ENCODE measurements at regions not wholly inside any gene's neighbourhood (a gene's known extent, or its start where the extent isn't known, plus 50 kb on each side); places are given as distances from the start of the nearest gene placed in this dataset.

GRCh38 chr6:78484198-78485064 is 382.9 kb upstream of the IRAK1BP1 start:
- no peak for DNase-seq (ENCODE audit: low read depth)
- no peak for TF ChIP-seq CTCF (IDR thresholded peaks at IDR 0.05; ENCODE audit: insufficient read depth, low read length)
- H3K4me3 ChIP-seq (ENCODE audit: low read depth, low read length): no peak overlapping the region

- TF ChIP-seq CTCF (IDR thresholded peaks at IDR 0.05; ENCODE audit: insufficient read depth, low read length): no peak
- no peak overlapping the region for H3K4me3 ChIP-seq (ENCODE audit: low read depth, low read length)
- DNase-seq (ENCODE audit: low read depth): no peak
These were observed 379.9 kb upstream of the IRAK1BP1 start for GRCh38 chr6:78487401-78487800.

- no peak for DNase-seq (ENCODE audit: low read depth)
These were observed 377.5 kb upstream of the IRAK1BP1 start for GRCh38 chr6:78489874-78490273.

GRCh38 chr6:78492351-78493017 is 374.9 kb upstream of the IRAK1BP1 start:
- no peak overlapping the region for H3K4me3 ChIP-seq (ENCODE audit: low read depth, low read length)
- no peak for DNase-seq (ENCODE audit: low read depth)
- TF ChIP-seq CTCF (IDR thresholded peaks at IDR 0.05; ENCODE audit: insufficient read depth, low read length): no peak

More at GRCh38 chr6:78489874-78490273, 377.5 kb upstream of the IRAK1BP1 start:
- no peak for TF ChIP-seq CTCF (IDR thresholded peaks at IDR 0.05; ENCODE audit: insufficient read depth, low read length)
- no peak overlapping the region for H3K4me3 ChIP-seq (ENCODE audit: low read depth, low read length)

- H3K4me3 ChIP-seq (ENCODE audit: low read depth, low read length): no peak overlapping the region
- no peak for DNase-seq (ENCODE audit: low read depth)
- TF ChIP-seq CTCF (IDR thresholded peaks at IDR 0.05; ENCODE audit: insufficient read depth, low read length): no peak
These were observed 366.9 kb upstream of the IRAK1BP1 start for GRCh38 chr6:78500299-78501089.

GRCh38 chr6:78502386-78502887 is 364.9 kb upstream of the IRAK1BP1 start:
- DNase-seq (ENCODE audit: low read depth): no peak
- TF ChIP-seq CTCF (IDR thresholded peaks at IDR 0.05; ENCODE audit: insufficient read depth, low read length): no peak
- no peak overlapping the region for H3K4me3 ChIP-seq (ENCODE audit: low read depth, low read length)

Measured in fibroblast of the aortic adventitia (primary cell).